Pancreas (tissue), 10 donors: ENCODE measurements at regions not wholly inside any gene's neighbourhood (a gene's known extent, or its start where the extent isn't known, plus 50 kb on each side); places are given as distances from the start of the nearest gene placed in this dataset.

ENCODE experiments used
- ATAC-seq, 4 donors: fragments of 200-7000 bp; cut with Tn5 transposase; one replicate each; pipeline versions ENCODE4 v1.8.0 to v1.9.1; 2020; ENCODE audit warnings: mild to moderate bottlenecking in 4 of 4, moderate library complexity in 4 of 4
- DNase-seq, 6 donors: peaks; one replicate each; pipeline ENCODE4 v3.0.0-alpha.2; 2020
- FAIRE-seq: peaks from 2 replicates; lab custom pipeline; 2012; peaks lifted over from hg19 to GRCh38; lab: Jason Lieb, UNC
- H3K27ac ChIP-seq, 4 donors: fragments of 200-600 bp; sonication (generic); 1 replicate in 3 of 4; 2 replicates in 1 of 4; pipeline versions ENCODE4 v1.5.0 to v1.8.0; 2020
- H3K27me3 ChIP-seq, 4 donors: fragments of 200-600 bp; one replicate each; pipeline ENCODE4 v1.8.0; 2021
- H3K36me3 ChIP-seq, 3 donors: fragments of 200-600 bp; sonication (generic) in 1 of 3; one replicate each; pipeline versions ENCODE4 v1.5.0 to v1.8.0; 2020 to 2021
- H3K4me1 ChIP-seq, 3 donors: fragments of 200-600 bp; one replicate each; pipeline ENCODE4 v1.8.0; 2021
- H3K4me3 ChIP-seq, 4 donors: fragments of 200-600 bp; sonication (generic) in 2 of 4; one replicate each; pipeline versions ENCODE4 v1.5.0 to v1.8.0; 2020 to 2021
- H3K9me3 ChIP-seq, 4 donors: fragments of 200-600 bp; one replicate each; pipeline ENCODE4 v1.8.0; 2021
- CTCF ChIP-seq, 4 donors: fragments of 200-600 bp; sonication (generic) in 3 of 4; IDR thresholded peaks; one replicate each; pipeline versions ENCODE4 v1.5.0 to v1.8.0; 2021; ENCODE audit warnings: antibody characterized with exemption in 4 of 4
- WGBS, 2 donors: extraction: QIAGEN DNeasy Blood & Tissue Kit; methylation state at CpG; one replicate each; pipeline ENCODE4 v1.1.7; 2013; 5-methylcytosine and 5-hydroxymethylcytosine counted together
- intact Hi-C, 3 donors: fragments of 100-400 bp; cut with DNase I; formaldehyde crosslinking; loops; one replicate each; pipeline versions ENCODE4 v1.11.1 to v1.14.2; 2022
- donor health status: healthy with polysubstance abuse.
- donor health status: DM: no; HTN: no; CAD: no; lungs with moderate emphysema.
- donor health status: DM: no; HTN: no; CAD: no.
- donor health status: control.
- donor health status: control.
- donor health status: Bipolar disorder and iron deficiency.
- donor health status: DM: yes; HTN: yes; CAD: no.
- donor health status: DM: no; HTN: no; CAD: no.
- donor health status: DM: no; HTN: no; CAD: no.
- donor health status: DM: yes; HTN: yes; CAD: no.

DNA sequence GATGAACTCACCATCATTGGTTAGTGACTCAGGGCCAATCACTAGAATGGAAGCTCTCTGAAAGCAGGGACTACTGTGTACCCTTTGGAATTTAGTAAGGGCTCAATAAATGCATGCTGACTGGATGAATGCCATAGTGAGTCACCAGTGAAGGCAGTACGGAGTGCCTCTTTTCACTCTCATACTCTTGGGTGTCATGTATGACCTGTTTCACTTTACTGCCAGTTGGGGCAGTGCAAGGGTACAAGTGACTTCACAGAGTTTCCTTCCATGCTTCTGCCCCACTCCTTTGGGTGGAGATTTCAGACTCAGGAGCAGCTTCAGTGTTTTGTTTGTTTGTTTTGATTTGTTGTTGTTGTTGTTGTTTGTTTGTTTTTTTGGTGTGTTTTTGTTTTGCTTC lies 57.7 kb downstream of the SOX3 start:
- FAIRE-seq: no peak
- no peaks in the 10 kb centered on the region for H3K9me3 ChIP-seq
- TF ChIP-seq CTCF (IDR thresholded peaks at IDR 0.05): no peak
- WGBS, 2 donors: 67 to 82% methylated on average over 1 of the region's 1 CpG
- no peak for ATAC-seq
- H3K36me3 ChIP-seq: no peaks in the 10 kb centered on the region
- intact Hi-C loops: no loop called here
- H3K4me1 ChIP-seq: no peaks in the 10 kb centered on the region
- H3K4me3 ChIP-seq: no peak overlapping the region
- no peak overlapping the region for H3K27ac ChIP-seq
- DNase-seq: no peak
- no peaks in the 10 kb centered on the region for H3K27me3 ChIP-seq

GRCh38 chrX:140440876-140441275 lies 64.0 kb downstream of the SOX3 start:
- intact Hi-C loops: no loop called here
- ATAC-seq (no peak), FAIRE-seq (peak; percentile 89), DNase-seq (no peak)
- H3K9me3 ChIP-seq: no peaks in the 10 kb centered on the region
- H3K4me3 ChIP-seq: no peak overlapping the region
- no peaks in the 10 kb centered on the region for H3K4me1 ChIP-seq
- H3K27me3 ChIP-seq: peaks cover 0 to 10% (median 2%) of the 10 kb centered on the region in 4 donors
- H3K27ac ChIP-seq: no peak overlapping the region
- H3K36me3 ChIP-seq: no peaks in the 10 kb centered on the region
- TF ChIP-seq CTCF (IDR thresholded peaks at IDR 0.05): no peak
- 49 to 60% methylated on average over 8 of the region's 8 CpGs for WGBS, 2 donors

DNA sequence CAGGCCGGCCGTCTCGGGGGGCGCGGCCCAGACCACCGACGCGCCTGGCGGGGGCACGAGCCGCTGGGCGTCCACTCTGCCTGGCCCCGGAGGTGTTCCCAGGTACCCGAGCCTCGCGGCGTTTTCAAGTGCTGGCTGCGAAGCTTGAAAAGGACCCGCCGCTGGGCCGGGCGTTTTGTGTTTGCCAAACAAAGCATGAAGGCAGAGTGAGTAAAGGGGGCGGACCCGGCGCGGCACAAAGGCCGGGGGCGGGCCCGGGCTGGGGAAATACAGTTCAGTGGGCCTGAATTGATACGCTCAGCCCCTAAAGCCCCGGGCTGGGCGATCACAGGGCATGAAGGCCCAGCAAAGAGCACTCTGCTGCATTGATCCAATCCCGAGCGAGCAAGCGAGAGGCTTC lies 65.4 kb downstream of the SOX3 start:
- Histone ChIP-seq H3K27me3 (peaks cover 0 to 10% (median 2%) of the 10 kb centered on the region in 4 donors), H3K4me1 (no peaks in the 10 kb centered on the region), H3K36me3 (no peaks in the 10 kb centered on the region), H3K27ac (no peak overlapping the region), H3K9me3 (no peaks in the 10 kb centered on the region), H3K4me3 (peak overlapping the region in 1 of 4 donors; percentile 2)
- DNase-seq (peak in 4 of 6 donors; percentile 17 to 73 (median 41)), FAIRE-seq (no peak), ATAC-seq (peak in 3 of 4 donors; percentile 34 to 74 (median 55))
- 6 to 15% methylated on average over 34 to 35 of the region's 35 CpGs for WGBS, 2 donors
- no peak for TF ChIP-seq CTCF (IDR thresholded peaks at IDR 0.05)
- intact Hi-C loops: no loop called here

DNA sequence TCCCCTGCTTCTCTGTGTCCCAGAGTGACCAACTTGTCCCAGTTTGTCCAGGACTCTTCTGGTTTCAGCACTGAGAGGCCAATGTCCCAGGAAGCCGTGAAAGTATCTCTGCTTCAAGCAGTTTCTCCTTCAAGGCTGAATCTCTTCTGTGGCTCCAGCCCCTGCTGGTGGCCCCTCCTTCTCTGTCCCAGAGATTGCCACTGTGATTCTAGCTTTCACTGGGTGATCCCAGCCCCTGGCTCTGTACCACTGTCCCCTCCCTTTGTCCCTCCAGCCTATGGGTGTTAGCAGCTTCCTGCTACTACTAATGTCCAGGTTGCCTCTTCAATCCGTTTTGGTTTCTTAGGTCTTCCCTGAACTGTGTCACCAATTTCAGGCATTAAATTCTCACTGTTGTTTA lies 70.5 kb downstream of the SOX3 start:
- ATAC-seq: no peak
- H3K36me3 ChIP-seq: no peaks in the 10 kb centered on the region
- no peak for TF ChIP-seq CTCF (IDR thresholded peaks at IDR 0.05)
- H3K27ac ChIP-seq: no peak overlapping the region
- H3K4me3 ChIP-seq: no peak overlapping the region
- WGBS, 2 donors: 20 to 41% methylated on average over 2 of the region's 2 CpGs
- no peaks in the 10 kb centered on the region for H3K4me1 ChIP-seq
- intact Hi-C loops: no loop called here
- no peak for DNase-seq
- peaks cover 0 to 10% (median 2%) of the 10 kb centered on the region in 4 donors for H3K27me3 ChIP-seq
- FAIRE-seq: no peak
- no peaks in the 10 kb centered on the region for H3K9me3 ChIP-seq

- FAIRE-seq (no peak), DNase-seq (no peak), ATAC-seq (no peak)
- no peaks in the 10 kb centered on the region for H3K36me3 ChIP-seq
- no peak for TF ChIP-seq CTCF (IDR thresholded peaks at IDR 0.05)
- H3K9me3 ChIP-seq: no peaks in the 10 kb centered on the region
- H3K27ac ChIP-seq: no peak overlapping the region
- intact Hi-C loops: no loop called here
- no peak overlapping the region for H3K4me3 ChIP-seq
- H3K4me1 ChIP-seq: no peaks in the 10 kb centered on the region
- 24 to 36% methylated on average over 4 of the region's 4 CpGs for WGBS, 2 donors
- peaks cover 0 to 3% (median under 1%) of the 10 kb centered on the region in 4 donors for H3K27me3 ChIP-seq
Measured at GRCh38 chrX:140433582-140433981, 71.3 kb downstream of the SOX3 start.
